HepG2 (cell line): ENCODE measurements at regions not wholly inside any gene's neighbourhood (a gene's known extent, or its start where the extent isn't known, plus 50 kb on each side); places are given as distances from the start of the nearest gene placed in this dataset.
A peak's percentile ranks its signal among the peaks of the same experiment; 100 is the strongest.

Source experiments
- EED ChIP-seq: sonication (generic); formaldehyde crosslinking; IDR thresholded peaks from 2 replicates; pipeline ENCODE4 v1.5.0; 2020; ENCODE audit warnings: mild to moderate bottlenecking, missing genetic modification reagents
- KLF12 ChIP-seq: sonication (generic); formaldehyde crosslinking; IDR thresholded peaks from 2 replicates; pipeline ENCODE4 v1.4.0; 2020; ENCODE audit warnings: missing genetic modification reagents, borderline replicate concordance
- MIER2 ChIP-seq: IDR thresholded peaks from 2 replicates; pipeline ENCODE4 v1.6.1; 2016; ENCODE audit warnings: missing biosample characterization, missing genetic modification reagents
- NFKB2 ChIP-seq: sonication (generic); formaldehyde crosslinking; IDR thresholded peaks from 2 replicates; pipeline ENCODE4 v1.4.0; 2020; ENCODE audit warnings: missing genetic modification reagents, borderline replicate concordance
- STAT5B ChIP-seq: sonication (generic); formaldehyde crosslinking; IDR thresholded peaks from 2 replicates; pipeline ENCODE4 v1.4.0; 2020; ENCODE audit warnings: missing genetic modification reagents
- TSC22D2 ChIP-seq: sonication (generic); formaldehyde crosslinking; IDR thresholded peaks from 2 replicates; pipeline ENCODE4 v1.5.1; 2020; ENCODE audit warnings: missing genetic modification reagents, mild to moderate bottlenecking, borderline replicate concordance
- XBP1 ChIP-seq: sonication (generic); formaldehyde crosslinking; IDR thresholded peaks from 2 replicates; pipeline ENCODE4 v1.5.0; 2020; ENCODE audit warnings: missing genetic modification reagents
- ZNF383 ChIP-seq: sonication (generic); formaldehyde crosslinking; IDR thresholded peaks from 2 replicates; pipeline ENCODE4 v1.4.0; 2020; ENCODE audit warnings: missing genetic modification reagents, mild to moderate bottlenecking, borderline replicate concordance
- ZNF724P ChIP-seq: sonication (generic); formaldehyde crosslinking; IDR thresholded peaks from 2 replicates; pipeline ENCODE4 v1.8.0; 2022; ENCODE audit warnings: missing genetic modification reagents, borderline replicate concordance
- ZNF839 ChIP-seq: sonication (generic); formaldehyde crosslinking; IDR thresholded peaks from 2 replicates; pipeline ENCODE4 v1.4.0; 2020; ENCODE audit warnings: missing genetic modification reagents, mild to moderate bottlenecking, borderline replicate concordance
- TF ChIP-seq, protein P1 (sequence below): IDR thresholded peaks from 2 replicates; pipeline ENCODE4 v1.4.0; 2020; ENCODE audit warnings: mild to moderate bottlenecking, missing genetic modification reagents
- TF ChIP-seq, protein P2 (sequence below): sonication (generic); formaldehyde crosslinking; IDR thresholded peaks from 2 replicates; pipeline ENCODE4 v1.4.0; 2020; ENCODE audit warnings: missing genetic modification reagents, borderline replicate concordance
- TF ChIP-seq, protein P3 (sequence below): sonication (generic); IDR thresholded peaks from 2 replicates; pipeline ENCODE4 v1.6.1; 2016; ENCODE audit warnings: low read depth, borderline replicate concordance

DNA sequence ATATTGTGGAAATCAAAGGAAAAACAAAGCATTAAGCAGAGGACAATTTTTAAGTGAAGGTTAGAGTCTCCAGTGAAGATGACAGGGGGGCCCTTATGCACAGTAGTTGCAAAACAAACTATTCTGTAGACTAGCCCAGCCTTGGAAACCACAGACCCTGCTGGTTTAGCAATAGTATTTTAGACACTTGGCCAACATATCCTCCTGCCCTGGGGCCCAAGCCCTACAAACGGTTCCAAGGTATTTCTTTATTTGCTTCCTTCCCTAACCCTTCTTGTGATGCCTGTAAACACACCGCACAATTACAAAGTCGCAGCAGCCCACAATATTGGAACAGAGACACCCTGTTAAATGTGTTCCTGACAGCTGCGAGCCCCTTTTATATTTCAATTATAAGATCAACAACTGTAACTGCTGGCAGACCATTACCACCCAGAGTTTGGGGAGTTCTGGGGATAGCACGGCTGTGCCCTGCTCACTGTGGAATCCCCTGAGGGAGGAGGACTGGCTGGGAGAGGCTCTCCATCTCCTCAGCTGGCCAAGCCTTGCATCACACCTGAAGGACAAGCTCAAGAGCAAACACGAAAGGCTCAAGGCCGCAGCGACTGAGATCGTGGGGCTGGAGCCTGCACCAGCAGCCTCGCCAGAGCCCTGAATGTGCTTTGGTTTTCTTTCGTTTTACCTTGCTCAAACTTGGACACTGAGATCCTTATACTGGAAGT lies 282.2 kb upstream of the ATP5MC3 start (continued):
- TF ChIP-seq, protein P1, sequence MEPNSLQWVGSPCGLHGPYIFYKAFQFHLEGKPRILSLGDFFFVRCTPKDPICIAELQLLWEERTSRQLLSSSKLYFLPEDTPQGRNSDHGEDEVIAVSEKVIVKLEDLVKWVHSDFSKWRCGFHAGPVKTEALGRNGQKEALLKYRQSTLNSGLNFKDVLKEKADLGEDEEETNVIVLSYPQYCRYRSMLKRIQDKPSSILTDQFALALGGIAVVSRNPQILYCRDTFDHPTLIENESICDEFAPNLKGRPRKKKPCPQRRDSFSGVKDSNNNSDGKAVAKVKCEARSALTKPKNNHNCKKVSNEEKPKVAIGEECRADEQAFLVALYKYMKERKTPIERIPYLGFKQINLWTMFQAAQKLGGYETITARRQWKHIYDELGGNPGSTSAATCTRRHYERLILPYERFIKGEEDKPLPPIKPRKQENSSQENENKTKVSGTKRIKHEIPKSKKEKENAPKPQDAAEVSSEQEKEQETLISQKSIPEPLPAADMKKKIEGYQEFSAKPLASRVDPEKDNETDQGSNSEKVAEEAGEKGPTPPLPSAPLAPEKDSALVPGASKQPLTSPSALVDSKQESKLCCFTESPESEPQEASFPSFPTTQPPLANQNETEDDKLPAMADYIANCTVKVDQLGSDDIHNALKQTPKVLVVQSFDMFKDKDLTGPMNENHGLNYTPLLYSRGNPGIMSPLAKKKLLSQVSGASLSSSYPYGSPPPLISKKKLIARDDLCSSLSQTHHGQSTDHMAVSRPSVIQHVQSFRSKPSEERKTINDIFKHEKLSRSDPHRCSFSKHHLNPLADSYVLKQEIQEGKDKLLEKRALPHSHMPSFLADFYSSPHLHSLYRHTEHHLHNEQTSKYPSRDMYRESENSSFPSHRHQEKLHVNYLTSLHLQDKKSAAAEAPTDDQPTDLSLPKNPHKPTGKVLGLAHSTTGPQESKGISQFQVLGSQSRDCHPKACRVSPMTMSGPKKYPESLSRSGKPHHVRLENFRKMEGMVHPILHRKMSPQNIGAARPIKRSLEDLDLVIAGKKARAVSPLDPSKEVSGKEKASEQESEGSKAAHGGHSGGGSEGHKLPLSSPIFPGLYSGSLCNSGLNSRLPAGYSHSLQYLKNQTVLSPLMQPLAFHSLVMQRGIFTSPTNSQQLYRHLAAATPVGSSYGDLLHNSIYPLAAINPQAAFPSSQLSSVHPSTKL (CRISPR knock-in tag): peak; percentile 56; the same call in 1 of the 2 replicates
- TF ChIP-seq NFKB2 (CRISPR knock-in tag) (no peak), STAT5B (no peak), KLF12 (CRISPR knock-in tag) (no peak), MIER2 (CRISPR knock-in tag) (no peak), ZNF383 (CRISPR knock-in tag) (no peak), TSC22D2 (no peak), XBP1 (CRISPR knock-in tag) (no peak), ZNF839 (CRISPR knock-in tag) (no peak), ZNF724P (CRISPR knock-in tag) (no peak), EED (CRISPR knock-in tag) (0 out of 2 replicates have a peak, but pooled peaks have one; percentile 20)
- TF ChIP-seq, protein P2, sequence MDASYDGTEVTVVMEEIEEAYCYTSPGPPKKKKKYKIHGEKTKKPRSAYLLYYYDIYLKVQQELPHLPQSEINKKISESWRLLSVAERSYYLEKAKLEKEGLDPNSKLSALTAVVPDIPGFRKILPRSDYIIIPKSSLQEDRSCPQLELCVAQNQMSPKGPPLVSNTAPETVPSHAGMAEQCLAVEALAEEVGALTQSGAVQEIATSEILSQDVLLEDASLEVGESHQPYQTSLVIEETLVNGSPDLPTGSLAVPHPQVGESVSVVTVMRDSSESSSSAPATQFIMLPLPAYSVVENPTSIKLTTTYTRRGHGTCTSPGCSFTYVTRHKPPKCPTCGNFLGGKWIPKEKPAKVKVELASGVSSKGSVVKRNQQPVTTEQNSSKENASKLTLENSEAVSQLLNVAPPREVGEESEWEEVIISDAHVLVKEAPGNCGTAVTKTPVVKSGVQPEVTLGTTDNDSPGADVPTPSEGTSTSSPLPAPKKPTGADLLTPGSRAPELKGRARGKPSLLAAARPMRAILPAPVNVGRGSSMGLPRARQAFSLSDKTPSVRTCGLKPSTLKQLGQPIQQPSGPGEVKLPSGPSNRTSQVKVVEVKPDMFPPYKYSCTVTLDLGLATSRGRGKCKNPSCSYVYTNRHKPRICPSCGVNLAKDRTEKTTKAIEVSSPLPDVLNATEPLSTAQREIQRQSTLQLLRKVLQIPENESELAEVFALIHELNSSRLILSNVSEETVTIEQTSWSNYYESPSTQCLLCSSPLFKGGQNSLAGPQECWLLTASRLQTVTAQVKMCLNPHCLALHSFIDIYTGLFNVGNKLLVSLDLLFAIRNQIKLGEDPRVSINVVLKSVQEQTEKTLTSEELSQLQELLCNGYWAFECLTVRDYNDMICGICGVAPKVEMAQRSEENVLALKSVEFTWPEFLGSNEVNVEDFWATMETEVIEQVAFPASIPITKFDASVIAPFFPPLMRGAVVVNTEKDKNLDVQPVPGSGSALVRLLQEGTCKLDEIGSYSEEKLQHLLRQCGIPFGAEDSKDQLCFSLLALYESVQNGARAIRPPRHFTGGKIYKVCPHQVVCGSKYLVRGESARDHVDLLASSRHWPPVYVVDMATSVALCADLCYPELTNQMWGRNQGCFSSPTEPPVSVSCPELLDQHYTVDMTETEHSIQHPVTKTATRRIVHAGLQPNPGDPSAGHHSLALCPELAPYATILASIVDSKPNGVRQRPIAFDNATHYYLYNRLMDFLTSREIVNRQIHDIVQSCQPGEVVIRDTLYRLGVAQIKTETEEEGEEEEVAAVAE (CRISPR knock-in tag): no peak
- TF ChIP-seq, protein P3, sequence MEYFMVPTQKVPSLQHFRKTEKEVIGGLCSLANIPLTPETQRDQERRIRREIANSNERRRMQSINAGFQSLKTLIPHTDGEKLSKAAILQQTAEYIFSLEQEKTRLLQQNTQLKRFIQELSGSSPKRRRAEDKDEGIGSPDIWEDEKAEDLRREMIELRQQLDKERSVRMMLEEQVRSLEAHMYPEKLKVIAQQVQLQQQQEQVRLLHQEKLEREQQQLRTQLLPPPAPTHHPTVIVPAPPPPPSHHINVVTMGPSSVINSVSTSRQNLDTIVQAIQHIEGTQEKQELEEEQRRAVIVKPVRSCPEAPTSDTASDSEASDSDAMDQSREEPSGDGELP: peak; percentile 61; the same call in 1 of the 2 replicates
